ENCODE measurements at regions not wholly inside any gene's neighbourhood (a gene's known extent, or its start where the extent isn't known, plus 50 kb on each side); places are given as distances from the start of the nearest gene placed in this dataset.

- Histone ChIP-seq H3K27ac (no peak overlapping the region), H3K9me3 (no peaks in the 10 kb centered on the region), H3K4me1 (no peaks in the 10 kb centered on the region), H3K36me3 (no peaks in the 10 kb centered on the region), H3K27me3 (no peaks in the 10 kb centered on the region), H3K4me3 (no peak overlapping the region)
- ATAC-seq, result no peak
- DNase-seq, result no peak
- intact Hi-C loops (cut with DNase I), result no loop called here
- no peak for TF ChIP-seq CTCF (IDR thresholded peaks at IDR 0.05)
Measured at GRCh38 chr6:77131426-77131825, 331.9 kb downstream of the HTR1B start.

GRCh38 chr6:77124604-77125003 is 338.7 kb downstream of the HTR1B start:
- Histone ChIP-seq H3K36me3 (no peaks in the 10 kb centered on the region), H3K27me3 (no peaks in the 10 kb centered on the region), H3K4me1 (no peaks in the 10 kb centered on the region), H3K27ac (no peak overlapping the region), H3K9me3 (no peaks in the 10 kb centered on the region), H3K4me3 (no peak overlapping the region)
- no peak for ATAC-seq
- intact Hi-C loops (cut with DNase I), result no loop called here
- no peak for TF ChIP-seq CTCF (IDR thresholded peaks at IDR 0.05)
- DNase-seq, result no peak

GRCh38 chr6:77123527-77123926 is 339.8 kb downstream of the HTR1B start:
- intact Hi-C loops (cut with DNase I), result no loop called here
- no peak for ATAC-seq
- no peak for TF ChIP-seq CTCF (IDR thresholded peaks at IDR 0.05)

GRCh38 chr6:77106992-77107391 is 356.3 kb downstream of the HTR1B start:
- Histone ChIP-seq H3K27me3 (no peaks in the 10 kb centered on the region), H3K36me3 (no peaks in the 10 kb centered on the region), H3K9me3 (no peaks in the 10 kb centered on the region), H3K27ac (no peak overlapping the region), H3K4me3 (no peak overlapping the region), H3K4me1 (no peaks in the 10 kb centered on the region)
- intact Hi-C loops (cut with DNase I), result no loop called here
- no peak for TF ChIP-seq CTCF (IDR thresholded peaks at IDR 0.05)
- DNase-seq (no peak), ATAC-seq (no peak)

More at GRCh38 chr6:77123527-77123926, 339.8 kb downstream of the HTR1B start:
- Histone ChIP-seq H3K27me3 (no peaks in the 10 kb centered on the region), H3K4me1 (no peaks in the 10 kb centered on the region), H3K4me3 (no peak overlapping the region), H3K9me3 (no peaks in the 10 kb centered on the region), H3K36me3 (no peaks in the 10 kb centered on the region), H3K27ac (no peak overlapping the region)
- DNase-seq, result no peak

- DNase-seq (no peak), ATAC-seq (no peak)
- no peaks in the 10 kb centered on the region for H3K9me3 ChIP-seq
- no peaks in the 10 kb centered on the region for H3K36me3 ChIP-seq
- no peak overlapping the region for H3K27ac ChIP-seq
- H3K27me3 ChIP-seq, result no peaks in the 10 kb centered on the region
- TF ChIP-seq CTCF (IDR thresholded peaks at IDR 0.05), result no peak
- H3K4me1 ChIP-seq, result no peaks in the 10 kb centered on the region
- intact Hi-C loops (cut with DNase I), result no loop called here
- H3K4me3 ChIP-seq, result no peak overlapping the region
Measured at GRCh38 chr6:77105091-77105490, 358.2 kb downstream of the HTR1B start.

- no peak overlapping the region for H3K27ac ChIP-seq
- H3K4me1 ChIP-seq, result no peaks in the 10 kb centered on the region
- H3K27me3 ChIP-seq, result no peaks in the 10 kb centered on the region
- no peak overlapping the region for H3K4me3 ChIP-seq
- no peaks in the 10 kb centered on the region for H3K36me3 ChIP-seq
- H3K9me3 ChIP-seq, result no peaks in the 10 kb centered on the region
- ATAC-seq, result no peak
- no peak for TF ChIP-seq CTCF (IDR thresholded peaks at IDR 0.05)
- no peak for DNase-seq
- intact Hi-C loops (cut with DNase I), result no loop called here
Measured at GRCh38 chr6:77097940-77098339, 365.4 kb downstream of the HTR1B start.
